Spleen (tissue), 7 donors: ENCODE measurements at regions not wholly inside any gene's neighbourhood (a gene's known extent, or its start where the extent isn't known, plus 50 kb on each side); places are given as distances from the start of the nearest gene placed in this dataset.

Experiments used
- CTCF ChIP-seq, 11 experiments: fragments of 200-600 bp in 7 of 11; fragments of 450-650 bp in 4 of 11; sonication (generic) in 4 of 11; IDR thresholded peaks in 8 of 11; conservative IDR thresholded peaks in 3 of 11; 1 replicate in 7 of 11; 2 replicates in 4 of 11; pipeline versions ENCODE4 v1.4.0 to v1.8.0; 2016 to 2021; ENCODE audit warnings: antibody characterized with exemption in 11 of 11, inconsistent platforms in 4 of 11, mild to moderate bottlenecking in 1 of 11
- POLR2A ChIP-seq, 3 donors: fragments of 450-650 bp; IDR thresholded peaks; one replicate each; pipeline ENCODE4 v1.5.1; 2017; ENCODE audit warnings: antibody characterized with exemption in 3 of 3, mild to moderate bottlenecking in 1 of 3
- POLR2AphosphoS5 ChIP-seq, 3 donors: sonication (generic); formaldehyde crosslinking; IDR thresholded peaks; one replicate each; pipeline ENCODE4 v1.5.1; 2017; ENCODE audit warnings: antibody characterized with exemption in 3 of 3
- donor health status: DM: no; HTN: no; CAD: no; lungs with moderate emphysema.
- donor health status: DM: no; HTN: no; CAD: no.
- donor health status: DM: no; HTN: no; CAD: no.

GRCh38 chr5:3139499-3139931 is 388.0 kb upstream of the IRX2 start:
- TF ChIP-seq CTCF (IDR thresholded peaks at IDR 0.05 in 8 of 11, conservative IDR thresholded peaks at IDR 0.05 in 3 of 11): no peak
- no peak for TF ChIP-seq POLR2AphosphoS5 (IDR thresholded peaks at IDR 0.05)
- TF ChIP-seq POLR2A (IDR thresholded peaks at IDR 0.05): no peak
